Activated CD8-positive, alpha-beta T cell treated with anti-CD3 and anti-CD28 coated beads for 36 hours (primary cell): ENCODE measurements at regions not wholly inside any gene's neighbourhood (a gene's known extent, or its start where the extent isn't known, plus 50 kb on each side); places are given as distances from the start of the nearest gene placed in this dataset.
A peak's percentile ranks its signal among the peaks of the same experiment; 100 is the strongest.

Source experiments
- ATAC-seq: fragments of 200-7000 bp; cut with Tn5 transposase; one replicate; pipeline ENCODE4 v1.10.0; 2021; ENCODE audit warnings: mild to moderate bottlenecking, moderate library complexity
- CTCF ChIA-PET: fragments of 350-600 bp; sonication (Branson Sonifier 250); formaldehyde crosslinking; loops from one replicate; lab custom pipeline; 2021; ENCODE audit warnings: antibody characterized with exemption; lab: Charles Lee
- POLR2A ChIA-PET: fragments of 350-600 bp; sonication (Branson Sonifier 250); formaldehyde crosslinking; loops from one replicate; lab custom pipeline; 2021; ENCODE audit warnings: antibody characterized with exemption; lab: Charles Lee
- DNase-seq: peaks from one replicate; pipeline ENCODE4 v3.0.0-alpha.2; 2020
- H3K27ac Mint-ChIP-seq: one replicate; pipeline ENCODE4 v1.8.0; 2021; ENCODE audit warnings: mild to moderate bottlenecking, mixed read lengths
- H3K27me3 Mint-ChIP-seq: one replicate; pipeline ENCODE4 v1.8.0; 2021; ENCODE audit warnings: mixed read lengths
- H3K36me3 Mint-ChIP-seq: one replicate; pipeline ENCODE4 v1.8.0; 2021; ENCODE audit warnings: low read depth, mixed read lengths
- H3K4me1 Mint-ChIP-seq: one replicate; pipeline ENCODE4 v1.8.0; 2021; ENCODE audit warnings: low read depth, mixed read lengths
- H3K4me3 Mint-ChIP-seq: one replicate; pipeline ENCODE4 v1.8.0; 2021; ENCODE audit warnings: mild to moderate bottlenecking, moderate library complexity, mixed read lengths
- H3K9me3 Mint-ChIP-seq: one replicate; pipeline ENCODE4 v1.8.0; 2021; ENCODE audit warnings: mixed read lengths
- intact Hi-C: fragments of 100-400 bp; cut with micrococcal nuclease; formaldehyde crosslinking; loops from one replicate; pipeline ENCODE4 v1.10.0; 2022
- TF ChIP-seq, protein P1 (sequence below): fragments of 200-600 bp; IDR thresholded peaks from one replicate; pipeline ENCODE4 v1.8.0; 2022; ENCODE audit warnings: antibody characterized with exemption, mild to moderate bottlenecking

DNA sequence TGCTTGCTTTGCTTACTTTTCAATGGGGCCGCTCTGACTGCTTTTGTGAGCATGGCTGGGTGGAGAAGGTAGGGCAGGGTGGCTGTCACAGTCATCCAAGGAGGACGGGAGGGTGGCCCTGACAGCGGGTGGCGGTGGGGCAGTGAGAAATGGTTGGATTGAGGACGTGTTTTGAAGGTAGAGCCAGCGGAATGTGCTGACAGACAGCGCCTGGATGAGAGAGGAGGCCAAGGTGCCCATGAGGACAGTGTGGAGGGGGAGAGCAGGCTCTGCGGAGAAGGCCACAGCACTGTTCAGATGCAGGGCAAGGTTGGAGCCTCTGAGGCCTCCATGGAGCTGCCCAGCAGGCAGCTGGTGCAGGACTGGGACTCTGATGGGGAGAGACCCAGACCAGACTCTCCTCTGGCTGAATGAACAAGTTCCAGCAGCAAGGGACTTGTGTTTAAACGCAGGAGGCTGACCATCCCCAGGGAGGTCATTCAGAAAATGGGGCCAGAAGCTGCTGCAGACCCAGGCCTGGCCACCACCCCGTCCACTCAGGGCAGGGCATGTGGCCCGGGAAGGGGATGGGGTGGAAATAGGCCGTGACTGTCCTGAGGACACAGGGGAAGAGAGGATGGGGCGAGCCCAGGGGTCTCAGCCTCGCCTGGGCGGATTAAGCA, 120.3 kb upstream of the PRR20G start:
- H3K4me3 Mint-ChIP-seq: no peak overlapping the region
- intact Hi-C loops: no loop called here
- DNase-seq (no peak), ATAC-seq (no peak)
- ChIA-PET CTCF (no interaction called here), POLR2A (no interaction called here)
- no peak overlapping the region for H3K27ac Mint-ChIP-seq
- no peaks in the 10 kb centered on the region for H3K4me1 Mint-ChIP-seq
- no peaks in the 10 kb centered on the region for H3K9me3 Mint-ChIP-seq
- TF ChIP-seq, protein P1, sequence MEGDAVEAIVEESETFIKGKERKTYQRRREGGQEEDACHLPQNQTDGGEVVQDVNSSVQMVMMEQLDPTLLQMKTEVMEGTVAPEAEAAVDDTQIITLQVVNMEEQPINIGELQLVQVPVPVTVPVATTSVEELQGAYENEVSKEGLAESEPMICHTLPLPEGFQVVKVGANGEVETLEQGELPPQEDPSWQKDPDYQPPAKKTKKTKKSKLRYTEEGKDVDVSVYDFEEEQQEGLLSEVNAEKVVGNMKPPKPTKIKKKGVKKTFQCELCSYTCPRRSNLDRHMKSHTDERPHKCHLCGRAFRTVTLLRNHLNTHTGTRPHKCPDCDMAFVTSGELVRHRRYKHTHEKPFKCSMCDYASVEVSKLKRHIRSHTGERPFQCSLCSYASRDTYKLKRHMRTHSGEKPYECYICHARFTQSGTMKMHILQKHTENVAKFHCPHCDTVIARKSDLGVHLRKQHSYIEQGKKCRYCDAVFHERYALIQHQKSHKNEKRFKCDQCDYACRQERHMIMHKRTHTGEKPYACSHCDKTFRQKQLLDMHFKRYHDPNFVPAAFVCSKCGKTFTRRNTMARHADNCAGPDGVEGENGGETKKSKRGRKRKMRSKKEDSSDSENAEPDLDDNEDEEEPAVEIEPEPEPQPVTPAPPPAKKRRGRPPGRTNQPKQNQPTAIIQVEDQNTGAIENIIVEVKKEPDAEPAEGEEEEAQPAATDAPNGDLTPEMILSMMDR: no peak
- peaks cover 6% of the 10 kb centered on the region for H3K27me3 Mint-ChIP-seq
- H3K36me3 Mint-ChIP-seq: no peaks in the 10 kb centered on the region

DNA sequence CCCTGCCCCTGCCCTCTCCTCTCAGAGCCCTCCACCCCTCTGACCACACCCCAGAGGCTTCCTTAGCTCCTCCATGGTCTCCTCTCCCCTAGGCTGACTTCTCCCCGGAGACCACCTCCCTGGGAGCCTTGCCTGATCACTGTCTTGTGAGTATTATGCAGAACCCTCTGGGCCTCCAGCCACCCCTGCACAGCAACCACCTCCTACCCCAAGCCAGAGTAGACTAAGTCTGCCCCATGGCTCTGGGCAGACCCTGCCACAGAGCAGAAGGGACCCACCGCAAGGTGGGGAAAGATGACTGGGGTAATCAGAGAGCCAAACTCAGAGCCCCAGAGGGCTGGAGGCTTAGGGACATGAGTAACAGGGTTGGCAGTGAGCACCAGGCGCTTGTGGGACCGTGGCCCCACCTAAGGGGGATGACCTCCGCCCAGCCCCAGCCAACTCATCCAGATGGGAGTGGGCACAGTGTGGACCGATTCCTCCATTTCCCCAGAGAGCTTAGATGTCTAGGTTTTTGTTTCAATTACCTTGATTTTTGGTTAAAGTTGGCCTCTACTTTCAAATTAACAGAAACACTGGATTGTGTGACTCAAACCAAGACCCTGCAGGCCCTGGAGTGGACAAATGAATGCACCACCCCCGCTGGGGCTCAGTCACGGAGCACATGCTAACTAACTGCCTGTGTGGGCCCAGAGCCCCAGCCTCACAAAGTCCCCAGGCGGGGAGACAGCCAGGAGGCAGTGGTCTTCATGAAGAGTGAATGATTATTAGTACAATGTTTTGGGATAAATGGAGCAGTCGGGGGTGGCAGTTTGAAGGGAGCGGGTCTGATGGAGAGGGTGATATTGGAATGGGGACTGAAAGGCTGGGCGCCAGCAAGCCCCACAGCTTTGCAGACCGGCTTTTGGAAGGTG, 119.4 kb upstream of the PRR20G start:
- Mint-ChIP-seq H3K4me3 (no peak overlapping the region), H3K27me3 (peaks cover 3% of the 10 kb centered on the region), H3K4me1 (no peaks in the 10 kb centered on the region), H3K27ac (no peak overlapping the region), H3K9me3 (no peaks in the 10 kb centered on the region), H3K36me3 (no peaks in the 10 kb centered on the region)
- POLR2A ChIA-PET: no interaction called here
- TF ChIP-seq, protein P1: no peak
- intact Hi-C loops: no loop called here
- CTCF ChIA-PET: interaction anchor here (1.1 to 1.2 kb wide), 2 partner anchors 25 to 138 kb away, joined by 3 to 5 read pairs; no protein-coding TSS in a partner anchor
- no peak for DNase-seq
- no peak for ATAC-seq

DNA sequence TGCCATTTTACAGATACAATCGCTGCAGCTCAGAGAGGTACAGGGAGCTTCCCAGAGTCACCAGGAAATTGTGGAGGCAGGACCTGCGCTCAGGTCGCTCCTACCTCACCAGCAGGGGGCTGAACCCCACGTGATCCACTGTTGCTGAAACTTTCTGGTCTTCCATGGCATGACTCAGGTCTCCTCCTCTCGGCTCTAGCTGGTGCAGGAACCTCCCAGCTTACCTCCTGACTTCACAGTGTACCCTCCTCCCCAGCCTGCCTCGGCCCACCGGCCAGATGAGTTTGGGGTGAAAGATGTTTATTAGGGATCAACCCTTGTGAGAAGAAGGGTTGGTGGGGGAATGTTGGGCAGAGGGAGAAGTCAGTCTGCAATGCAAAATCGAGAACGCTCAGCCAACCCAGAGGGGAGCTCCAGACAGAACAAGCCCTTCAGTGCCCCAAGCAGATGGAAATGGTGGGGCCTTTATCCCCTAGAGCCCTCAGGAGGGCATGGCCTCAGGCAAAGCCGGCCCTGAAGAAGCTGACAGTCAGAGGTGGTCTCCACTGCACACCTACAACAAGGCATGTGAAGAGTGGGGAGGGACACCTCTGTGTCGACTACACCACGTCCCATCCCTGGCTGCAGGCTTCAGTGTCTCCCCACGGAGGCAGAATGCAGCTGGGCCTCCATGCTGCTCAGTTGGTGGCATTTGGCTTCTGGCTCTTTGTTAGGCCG, 118.6 kb upstream of the PRR20G start:
- ChIA-PET CTCF (interaction anchor here (1.1 to 1.2 kb wide), 3 partner anchors 11 to 139 kb away, joined by 3 to 5 read pairs (median 5); no protein-coding TSS in a partner anchor), POLR2A (interaction anchor here (0.6 kb wide), 1 partner anchor 169 kb away, joined by 3 read pairs; no protein-coding TSS in a partner anchor)
- no peaks in the 10 kb centered on the region for H3K4me1 Mint-ChIP-seq
- intact Hi-C loops: no loop called here
- H3K27ac Mint-ChIP-seq: no peak overlapping the region
- peaks cover 2% of the 10 kb centered on the region for H3K27me3 Mint-ChIP-seq
- TF ChIP-seq, protein P1: no peak
- no peak overlapping the region for H3K4me3 Mint-ChIP-seq
- H3K9me3 Mint-ChIP-seq: no peaks in the 10 kb centered on the region
- no peaks in the 10 kb centered on the region for H3K36me3 Mint-ChIP-seq
- DNase-seq (peak; percentile 36), ATAC-seq (no peak)

DNA sequence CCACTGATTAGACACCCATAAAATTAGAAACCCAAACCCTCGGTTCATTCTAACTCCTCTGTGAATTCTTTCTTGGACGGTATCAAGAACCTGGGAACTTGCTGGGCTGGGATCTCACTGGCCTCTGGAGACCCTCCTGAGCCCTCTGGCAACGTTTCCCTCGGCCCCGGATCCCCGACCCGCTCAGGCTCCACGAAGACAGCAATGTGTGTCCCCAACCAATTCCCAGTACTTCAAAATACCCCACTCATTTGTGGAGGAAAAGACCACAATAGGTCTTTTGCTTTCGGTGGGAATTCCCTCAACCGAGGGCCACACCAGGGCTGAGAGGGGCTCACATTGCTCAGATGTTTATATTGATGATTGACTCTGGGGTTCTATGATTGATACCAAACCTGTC, 117.9 kb upstream of the PRR20G start:
- Mint-ChIP-seq H3K27ac (no peak overlapping the region), H3K36me3 (no peaks in the 10 kb centered on the region), H3K27me3 (peaks cover 1% of the 10 kb centered on the region), H3K4me1 (no peaks in the 10 kb centered on the region), H3K9me3 (no peaks in the 10 kb centered on the region), H3K4me3 (no peak overlapping the region)
- CTCF ChIA-PET: interaction anchor here (0.5 to 1.2 kb wide), 3 partner anchors 12 to 115 kb away, joined by 3 to 5 read pairs (median 3); no protein-coding TSS in a partner anchor
- intact Hi-C loops: no loop called here
- TF ChIP-seq, protein P1: no peak
- ATAC-seq (no peak), DNase-seq (no peak)
- POLR2A ChIA-PET: no interaction called here
